Esophagus muscularis mucosa (tissue), 4 donors: ENCODE measurements at regions not wholly inside any gene's neighbourhood (a gene's known extent, or its start where the extent isn't known, plus 50 kb on each side); places are given as distances from the start of the nearest gene placed in this dataset.

Experiments
- EP300 ChIP-seq: sonication (generic); formaldehyde crosslinking; IDR thresholded peaks from one replicate; pipeline ENCODE4 v1.6.1; 2017; ENCODE audit warnings: antibody characterized with exemption
- POLR2A ChIP-seq: fragments of 450-650 bp; IDR thresholded peaks from one replicate; pipeline ENCODE4 v1.6.1; 2017; ENCODE audit warnings: antibody characterized with exemption, moderate library complexity, mild to moderate bottlenecking, low read depth
- TF ChIP-seq, protein P1 (sequence below), 3 experiments: fragments of 200-600 bp in 2 of 3; fragments of 450-650 bp in 1 of 3; sonication (generic) in 2 of 3; IDR thresholded peaks; one replicate each; pipeline ENCODE4 v1.5.1; 2017 to 2019; ENCODE audit warnings: antibody characterized with exemption in 3 of 3, mild to moderate bottlenecking in 2 of 3, moderate library complexity in 1 of 3

DNA sequence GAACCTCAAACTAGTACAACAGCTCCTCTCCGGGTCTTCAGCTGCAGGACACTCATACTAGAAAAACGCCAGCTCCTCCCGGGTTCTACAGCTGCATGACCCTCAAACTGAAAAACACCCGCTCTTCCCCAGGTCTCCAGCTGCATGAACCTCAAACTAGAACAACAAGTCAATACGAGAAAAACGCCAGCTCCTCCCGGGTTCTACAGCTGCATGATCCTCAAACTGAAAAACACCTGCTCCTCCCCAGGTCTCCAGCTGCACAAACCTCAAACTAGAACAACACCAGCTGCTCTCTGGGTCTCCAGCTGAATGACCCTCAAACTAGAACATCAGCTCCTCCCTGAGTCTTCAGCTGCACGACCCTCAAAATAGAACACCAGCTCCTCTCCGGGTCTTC, 315.0 kb upstream of the TFPI start:
- TF ChIP-seq EP300 (no peak), POLR2A (no peak)
- TF ChIP-seq, protein P1, sequence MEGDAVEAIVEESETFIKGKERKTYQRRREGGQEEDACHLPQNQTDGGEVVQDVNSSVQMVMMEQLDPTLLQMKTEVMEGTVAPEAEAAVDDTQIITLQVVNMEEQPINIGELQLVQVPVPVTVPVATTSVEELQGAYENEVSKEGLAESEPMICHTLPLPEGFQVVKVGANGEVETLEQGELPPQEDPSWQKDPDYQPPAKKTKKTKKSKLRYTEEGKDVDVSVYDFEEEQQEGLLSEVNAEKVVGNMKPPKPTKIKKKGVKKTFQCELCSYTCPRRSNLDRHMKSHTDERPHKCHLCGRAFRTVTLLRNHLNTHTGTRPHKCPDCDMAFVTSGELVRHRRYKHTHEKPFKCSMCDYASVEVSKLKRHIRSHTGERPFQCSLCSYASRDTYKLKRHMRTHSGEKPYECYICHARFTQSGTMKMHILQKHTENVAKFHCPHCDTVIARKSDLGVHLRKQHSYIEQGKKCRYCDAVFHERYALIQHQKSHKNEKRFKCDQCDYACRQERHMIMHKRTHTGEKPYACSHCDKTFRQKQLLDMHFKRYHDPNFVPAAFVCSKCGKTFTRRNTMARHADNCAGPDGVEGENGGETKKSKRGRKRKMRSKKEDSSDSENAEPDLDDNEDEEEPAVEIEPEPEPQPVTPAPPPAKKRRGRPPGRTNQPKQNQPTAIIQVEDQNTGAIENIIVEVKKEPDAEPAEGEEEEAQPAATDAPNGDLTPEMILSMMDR (IDR thresholded peaks at IDR 0.05), result no peak
